PC-9 (cell line): ENCODE measurements at regions not wholly inside any gene's neighbourhood (a gene's known extent, or its start where the extent isn't known, plus 50 kb on each side); places are given as distances from the start of the nearest gene placed in this dataset.

ENCODE experiments used
- CTCF ChIP-seq: fragments of 200-600 bp; sonication (generic); conservative IDR thresholded peaks from 2 replicates; pipeline ENCODE4 v1.6.1; 2017; ENCODE audit warnings: mixed run types, antibody characterized with exemption, mild to moderate bottlenecking, moderate library complexity
- EZH2 ChIP-seq: fragments of 200-600 bp; sonication (generic); IDR thresholded peaks from 2 replicates; pipeline ENCODE4 v1.8.0; 2017; ENCODE audit warnings: antibody characterized with exemption, low read depth

DNA sequence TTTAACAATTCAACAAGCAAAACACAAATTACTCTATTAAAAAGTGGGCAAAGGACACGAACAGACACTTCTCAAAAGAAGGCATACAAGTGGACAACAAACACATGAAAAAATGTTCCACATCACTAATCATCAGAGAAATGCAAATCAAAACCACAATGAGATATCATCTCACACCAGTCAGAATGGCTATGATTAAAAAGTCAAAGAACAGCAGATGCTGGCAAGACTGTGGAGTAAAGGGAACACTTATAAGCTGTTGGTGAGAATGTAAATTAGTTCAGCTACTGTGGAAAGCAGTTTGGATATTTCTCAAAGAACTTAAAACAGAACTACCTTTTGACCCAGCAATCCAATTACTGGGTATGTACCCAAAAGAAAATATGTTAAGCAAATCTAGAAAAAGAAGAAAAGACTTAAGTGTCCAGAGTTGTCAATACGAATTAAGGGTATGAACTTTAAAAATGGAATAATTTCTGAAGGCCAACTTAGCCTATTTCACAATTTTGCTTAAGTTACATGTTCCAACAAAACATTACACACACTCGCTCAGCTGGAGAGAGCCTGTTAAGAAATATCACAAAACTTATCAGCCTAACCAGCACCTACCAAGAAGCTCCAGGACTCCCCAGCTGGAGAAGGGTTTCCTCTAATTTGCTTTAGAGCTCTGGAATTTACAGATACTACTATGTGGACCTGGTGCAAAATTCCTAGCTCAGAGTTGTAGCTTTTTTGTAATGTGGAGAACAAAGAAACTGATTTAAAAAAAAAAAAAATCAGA is 232.1 kb downstream of the DUSP10 start:
- no peak for TF ChIP-seq CTCF
- no peak for TF ChIP-seq EZH2
